HepG2 (cell line): ENCODE measurements at regions not wholly inside any gene's neighbourhood (a gene's known extent, or its start where the extent isn't known, plus 50 kb on each side); places are given as distances from the start of the nearest gene placed in this dataset.

Experiments used
- ATAC-seq: fragments of 200-7000 bp; cut with Tn5 transposase; 3 replicates; pipeline ENCODE4 v1.9.1; 2020; ENCODE audit warnings: mild to moderate bottlenecking, moderate library complexity
- BruUV-seq: library from RNA; stranded (reverse); fragments of 400-500 nt; replicated peaks from 2 replicates; lab custom pipeline; 2021; lab: Mats Ljungman, UMichigan
- CTCF ChIA-PET: fragments of 300-600 bp; formaldehyde crosslinking; extraction: SDS; loops from one replicate; lab custom pipeline; 2021; ENCODE audit warnings: low total read pairs, inconsistent platforms, low intra/inter-chr PET ratio; lab: Yijun Ruan, JAX
- POLR2A ChIA-PET: fragments of 350-600 bp; sonication (Branson Sonifier 250); formaldehyde crosslinking; loops from one replicate; lab custom pipeline; 2020; ENCODE audit warnings: antibody characterized with exemption, inconsistent platforms; lab: Yijun Ruan, JAX
- DNase-seq: peaks from one replicate; pipeline ENCODE4 v3.0.0-alpha.2; 2015; ENCODE audit warnings: low spot score
- FAIRE-seq: peaks from 3 replicates; lab custom pipeline; 2011; peaks lifted over from hg19 to GRCh38; lab: Jason Lieb, UNC
- H2AFZ ChIP-seq: one replicate; pipeline ENCODE4 v1.6.1; 2011; ENCODE audit warnings: low read length, inconsistent platforms
- H3K27ac ChIP-seq: fragments of 300-600 bp; 3 replicates; pipeline ENCODE4 v1.8.0; 2011; ENCODE audit warnings: mixed run types, mild to moderate bottlenecking, mixed read lengths, low read length, inconsistent platforms; ENCODE audit not compliant: insufficient read depth; ENCODE audit errors: extremely low read length
- H3K27me3 ChIP-seq, 2 experiments: fragments of 200-600 bp in 1 of 2; 2 replicates in 1 of 2; 3 replicates in 1 of 2; pipeline versions ENCODE4 v1.6.0 to v1.8.0; 2011; ENCODE audit warnings: low read length in 2 of 2, mild to moderate bottlenecking in 2 of 2, moderate library complexity in 2 of 2, inconsistent platforms in 1 of 2; ENCODE audit not compliant: insufficient read depth in 2 of 2, control insufficient read depth in 1 of 2
- H3K36me3 ChIP-seq, 2 experiments: fragments of 200-600 bp in 1 of 2; replicated peaks in 1 of 2; 2 replicates in 1 of 2; 3 replicates in 1 of 2; pipeline versions ENCODE4 v1.5.1 to v1.8.0; 2011; ENCODE audit warnings: low read length in 2 of 2, inconsistent platforms in 1 of 2; ENCODE audit not compliant: insufficient read depth in 2 of 2, control insufficient read depth in 1 of 2
- H3K4me1 ChIP-seq: 2 replicates; pipeline ENCODE4 v1.5.1; 2012; ENCODE audit warnings: low read length, inconsistent platforms; ENCODE audit not compliant: insufficient read depth
- H3K4me2 ChIP-seq: 2 replicates; pipeline ENCODE4 v1.6.0; 2011; ENCODE audit warnings: low read depth, low read length, inconsistent platforms
- H3K4me3 ChIP-seq, 3 experiments: fragments of 200-600 bp in 1 of 3; sonication (generic), shearing (Covaris generic) in 1 of 3; replicated peaks in 1 of 3; 2 replicates each; pipeline ENCODE4 v1.5.1; 2011 to 2016; ENCODE audit warnings: low read length in 3 of 3, inconsistent platforms in 2 of 3, low read depth in 2 of 3, mild to moderate bottlenecking in 2 of 3, control low read depth in 1 of 3, mixed read lengths in 1 of 3; ENCODE audit not compliant: insufficient read depth in 1 of 3
- H3K79me2 ChIP-seq: one replicate; pipeline ENCODE4 v1.6.1; 2011; ENCODE audit warnings: low read length, inconsistent platforms; ENCODE audit not compliant: insufficient read depth
- H3K9ac ChIP-seq: 2 replicates; pipeline ENCODE4 v1.6.0; 2011; ENCODE audit warnings: mild to moderate bottlenecking, low read depth, low read length, inconsistent platforms; ENCODE audit not compliant: insufficient read depth
- H3K9me3 ChIP-seq: 2 replicates; pipeline ENCODE4 v1.5.1; 2012; ENCODE audit warnings: mild to moderate bottlenecking, low read length
- H4K20me1 ChIP-seq: 2 replicates; pipeline ENCODE4 v1.6.0; 2011; ENCODE audit warnings: inconsistent platforms, mild to moderate bottlenecking, low read length, moderate library complexity; ENCODE audit not compliant: insufficient read depth
- MTF2 ChIP-seq: sonication (generic); formaldehyde crosslinking; IDR thresholded peaks from 2 replicates; pipeline ENCODE4 v1.5.0; 2020; ENCODE audit warnings: missing genetic modification reagents, borderline replicate concordance
- PHF8 ChIP-seq: sonication (generic); formaldehyde crosslinking; IDR thresholded peaks from 2 replicates; pipeline ENCODE4 v1.5.0; 2020; ENCODE audit warnings: missing genetic modification reagents
- RBM39 ChIP-seq: fragments of 200-400 bp; formaldehyde crosslinking; IDR thresholded peaks from one replicate; pipeline ENCODE4 v1.6.1; 2018; ENCODE audit warnings: antibody characterized with exemption, mild to moderate bottlenecking, low read depth, low read length; ENCODE audit not compliant: poor library complexity, severe bottlenecking
- SOX5 ChIP-seq: IDR thresholded peaks from 2 replicates; pipeline ENCODE4 v1.6.1; 2016; ENCODE audit warnings: borderline replicate concordance
- SRSF1 ChIP-seq: fragments of 200-400 bp; formaldehyde crosslinking; optimal IDR thresholded peaks from 2 replicates; pipeline ENCODE3; 2017; ENCODE audit warnings: mild to moderate bottlenecking, low read depth, low read length, moderate library complexity
- TAF15 ChIP-seq: fragments of 200-400 bp; formaldehyde crosslinking; IDR thresholded peaks from one replicate; pipeline ENCODE4 v1.6.1; 2018; ENCODE audit warnings: mild to moderate bottlenecking, low read depth, low read length; ENCODE audit not compliant: poor library complexity, severe bottlenecking
- TRIM24 ChIP-seq: sonication (generic); formaldehyde crosslinking; IDR thresholded peaks from 2 replicates; pipeline ENCODE4 v1.8.0; 2022; ENCODE audit warnings: mild to moderate bottlenecking, missing genetic modification reagents
- ZFP90 ChIP-seq: sonication (generic); formaldehyde crosslinking; IDR thresholded peaks from 2 replicates; pipeline ENCODE4 v1.8.0; 2022; ENCODE audit warnings: missing genetic modification reagents, mild to moderate bottlenecking, inconsistent platforms, borderline replicate concordance
- ZNF207 ChIP-seq: fragments of 450-650 bp; IDR thresholded peaks from 2 replicates; pipeline ENCODE4 v1.6.1; 2016; ENCODE audit warnings: antibody characterized with exemption, borderline replicate concordance
- ZNF296 ChIP-seq: sonication (generic); formaldehyde crosslinking; conservative IDR thresholded peaks from 2 replicates; pipeline ENCODE4 v1.5.0; 2020; ENCODE audit warnings: mild to moderate bottlenecking, missing genetic modification reagents
- whole genome bisulfite sequencing: methylation state at CpG from one replicate; pipeline ENCODE4 v1.1.6; 2017; ENCODE audit warnings: low lambda C conversion rate; 5-methylcytosine and 5-hydroxymethylcytosine counted together
- in situ Hi-C: cut with HindIII; loops from 2 replicates; pipeline ENCODE4 v1.10.0; 2017; ENCODE audit warnings: low pct_unique_long_range_greater_than_20kb; ENCODE audit not compliant: extremely low pct_ligation_motif_present
- intact Hi-C: fragments of 100-400 bp; cut with micrococcal nuclease; formaldehyde crosslinking; loops from one replicate; pipeline ENCODE4 v1.10.0; 2022; ENCODE audit not compliant: unreplicated experiment
- TF ChIP-seq, protein P1 (sequence below): sonication (generic); formaldehyde crosslinking; IDR thresholded peaks from 2 replicates; pipeline ENCODE4 v1.4.0; 2020; ENCODE audit warnings: mild to moderate bottlenecking, missing genetic modification reagents, borderline replicate concordance
- TF ChIP-seq, protein P2 (sequence below): sonication (generic); formaldehyde crosslinking; conservative IDR thresholded peaks from 2 replicates; pipeline ENCODE4 v1.4.0; 2020; ENCODE audit warnings: missing genetic modification reagents
- TF ChIP-seq, protein P3 (sequence below): sonication (generic); formaldehyde crosslinking; IDR thresholded peaks from 2 replicates; pipeline ENCODE4 v1.4.0; 2020; ENCODE audit warnings: missing genetic modification reagents
- TF ChIP-seq, protein P4 (sequence below): IDR thresholded peaks from 2 replicates; pipeline ENCODE4 v1.6.1; 2018; ENCODE audit warnings: missing genetic modification reagents

DNA sequence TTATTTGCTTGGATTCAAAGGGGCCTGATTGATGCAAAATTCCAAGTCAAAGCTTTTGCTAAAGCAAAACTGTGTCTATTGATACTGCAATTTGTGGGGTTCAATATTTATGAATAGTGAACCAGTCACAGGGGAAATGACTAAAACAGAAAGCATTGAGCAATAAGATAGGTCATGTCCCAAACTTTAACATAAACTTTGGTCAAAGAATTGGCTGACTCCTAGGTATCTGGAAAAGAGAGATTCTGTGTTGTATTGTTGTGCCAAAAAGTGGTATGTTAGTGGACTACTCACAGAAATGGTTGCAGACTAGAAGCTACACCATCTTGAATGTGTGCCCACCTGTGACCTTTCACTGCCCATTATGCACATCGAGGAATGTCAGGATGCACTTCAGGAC is 585.5 kb upstream of the RGMB start:
- no peak overlapping the region for H3K27ac ChIP-seq
- no peak overlapping the region for H3K4me3 ChIP-seq
- H4K20me1 ChIP-seq = no peaks in the 10 kb centered on the region
- no peak overlapping the region for H2AFZ ChIP-seq
- intact Hi-C loops (no loop called here), in situ Hi-C loops (no loop called here)
- no peak overlapping the region for H3K9ac ChIP-seq
- WGBS = 0% methylated on average over 1 of the region's 1 CpG
- ATAC-seq = no peak
- H3K27me3 ChIP-seq = no peaks in the 10 kb centered on the region
- FAIRE-seq = no peak
- H3K4me1 ChIP-seq = no peaks in the 10 kb centered on the region
- H3K36me3 ChIP-seq = no peaks in the 10 kb centered on the region
- no peak for DNase-seq
- no peak overlapping the region for H3K4me2 ChIP-seq
- peaks cover 6% of the 10 kb centered on the region; the same call in 1 of the 2 replicates for H3K9me3 ChIP-seq
- CTCF ChIA-PET = no interaction called here
- BruUV-seq = no TSS peak
- no peaks in the 10 kb centered on the region for H3K79me2 ChIP-seq
- POLR2A ChIA-PET = no interaction called here
- no peak for TF ChIP-seq MTF2
- TF ChIP-seq ZNF296 = no peak
- TF ChIP-seq ZFP90 (CRISPR knock-in tag) = no peak
- TF ChIP-seq SOX5 (CRISPR knock-in tag) = no peak
- no peak for TF ChIP-seq RBM39
- TF ChIP-seq ZNF207 = no peak
- no peak for TF ChIP-seq TRIM24 (CRISPR knock-in tag)
- no peak for TF ChIP-seq TAF15
- no peak for TF ChIP-seq SRSF1
- TF ChIP-seq, protein P1, sequence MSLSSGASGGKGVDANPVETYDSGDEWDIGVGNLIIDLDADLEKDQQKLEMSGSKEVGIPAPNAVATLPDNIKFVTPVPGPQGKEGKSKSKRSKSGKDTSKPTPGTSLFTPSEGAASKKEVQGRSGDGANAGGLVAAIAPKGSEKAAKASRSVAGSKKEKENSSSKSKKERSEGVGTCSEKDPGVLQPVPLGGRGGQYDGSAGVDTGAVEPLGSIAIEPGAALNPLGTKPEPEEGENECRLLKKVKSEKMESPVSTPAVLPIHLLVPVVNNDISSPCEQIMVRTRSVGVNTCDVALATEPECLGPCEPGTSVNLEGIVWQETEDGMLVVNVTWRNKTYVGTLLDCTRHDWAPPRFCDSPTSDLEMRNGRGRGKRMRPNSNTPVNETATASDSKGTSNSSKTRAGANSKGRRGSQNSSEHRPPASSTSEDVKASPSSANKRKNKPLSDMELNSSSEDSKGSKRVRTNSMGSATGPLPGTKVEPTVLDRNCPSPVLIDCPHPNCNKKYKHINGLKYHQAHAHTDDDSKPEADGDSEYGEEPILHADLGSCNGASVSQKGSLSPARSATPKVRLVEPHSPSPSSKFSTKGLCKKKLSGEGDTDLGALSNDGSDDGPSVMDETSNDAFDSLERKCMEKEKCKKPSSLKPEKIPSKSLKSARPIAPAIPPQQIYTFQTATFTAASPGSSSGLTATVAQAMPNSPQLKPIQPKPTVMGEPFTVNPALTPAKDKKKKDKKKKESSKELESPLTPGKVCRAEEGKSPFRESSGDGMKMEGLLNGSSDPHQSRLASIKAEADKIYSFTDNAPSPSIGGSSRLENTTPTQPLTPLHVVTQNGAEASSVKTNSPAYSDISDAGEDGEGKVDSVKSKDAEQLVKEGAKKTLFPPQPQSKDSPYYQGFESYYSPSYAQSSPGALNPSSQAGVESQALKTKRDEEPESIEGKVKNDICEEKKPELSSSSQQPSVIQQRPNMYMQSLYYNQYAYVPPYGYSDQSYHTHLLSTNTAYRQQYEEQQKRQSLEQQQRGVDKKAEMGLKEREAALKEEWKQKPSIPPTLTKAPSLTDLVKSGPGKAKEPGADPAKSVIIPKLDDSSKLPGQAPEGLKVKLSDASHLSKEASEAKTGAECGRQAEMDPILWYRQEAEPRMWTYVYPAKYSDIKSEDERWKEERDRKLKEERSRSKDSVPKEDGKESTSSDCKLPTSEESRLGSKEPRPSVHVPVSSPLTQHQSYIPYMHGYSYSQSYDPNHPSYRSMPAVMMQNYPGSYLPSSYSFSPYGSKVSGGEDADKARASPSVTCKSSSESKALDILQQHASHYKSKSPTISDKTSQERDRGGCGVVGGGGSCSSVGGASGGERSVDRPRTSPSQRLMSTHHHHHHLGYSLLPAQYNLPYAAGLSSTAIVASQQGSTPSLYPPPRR = no peak
- TF ChIP-seq, protein P2, sequence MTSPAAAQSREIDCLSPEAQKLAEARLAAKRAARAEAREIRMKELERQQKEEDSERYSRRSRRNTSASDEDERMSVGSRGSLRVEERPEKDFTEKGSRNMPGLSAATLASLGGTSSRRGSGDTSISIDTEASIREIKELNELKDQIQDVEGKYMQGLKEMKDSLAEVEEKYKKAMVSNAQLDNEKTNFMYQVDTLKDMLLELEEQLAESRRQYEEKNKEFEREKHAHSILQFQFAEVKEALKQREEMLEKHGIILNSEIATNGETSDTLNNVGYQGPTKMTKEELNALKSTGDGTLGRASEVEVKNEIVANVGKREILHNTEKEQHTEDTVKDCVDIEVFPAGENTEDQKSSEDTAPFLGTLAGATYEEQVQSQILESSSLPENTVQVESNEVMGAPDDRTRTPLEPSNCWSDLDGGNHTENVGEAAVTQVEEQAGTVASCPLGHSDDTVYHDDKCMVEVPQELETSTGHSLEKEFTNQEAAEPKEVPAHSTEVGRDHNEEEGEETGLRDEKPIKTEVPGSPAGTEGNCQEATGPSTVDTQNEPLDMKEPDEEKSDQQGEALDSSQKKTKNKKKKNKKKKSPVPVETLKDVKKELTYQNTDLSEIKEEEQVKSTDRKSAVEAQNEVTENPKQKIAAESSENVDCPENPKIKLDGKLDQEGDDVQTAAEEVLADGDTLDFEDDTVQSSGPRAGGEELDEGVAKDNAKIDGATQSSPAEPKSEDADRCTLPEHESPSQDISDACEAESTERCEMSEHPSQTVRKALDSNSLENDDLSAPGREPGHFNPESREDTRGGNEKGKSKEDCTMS (CRISPR knock-in tag) = no peak
- no peak for TF ChIP-seq PHF8
- TF ChIP-seq, protein P3, sequence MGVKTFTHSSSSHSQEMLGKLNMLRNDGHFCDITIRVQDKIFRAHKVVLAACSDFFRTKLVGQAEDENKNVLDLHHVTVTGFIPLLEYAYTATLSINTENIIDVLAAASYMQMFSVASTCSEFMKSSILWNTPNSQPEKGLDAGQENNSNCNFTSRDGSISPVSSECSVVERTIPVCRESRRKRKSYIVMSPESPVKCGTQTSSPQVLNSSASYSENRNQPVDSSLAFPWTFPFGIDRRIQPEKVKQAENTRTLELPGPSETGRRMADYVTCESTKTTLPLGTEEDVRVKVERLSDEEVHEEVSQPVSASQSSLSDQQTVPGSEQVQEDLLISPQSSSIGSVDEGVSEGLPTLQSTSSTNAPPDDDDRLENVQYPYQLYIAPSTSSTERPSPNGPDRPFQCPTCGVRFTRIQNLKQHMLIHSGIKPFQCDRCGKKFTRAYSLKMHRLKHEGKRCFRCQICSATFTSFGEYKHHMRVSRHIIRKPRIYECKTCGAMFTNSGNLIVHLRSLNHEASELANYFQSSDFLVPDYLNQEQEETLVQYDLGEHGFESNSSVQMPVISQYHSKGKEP = no peak
- TF ChIP-seq, protein P4, sequence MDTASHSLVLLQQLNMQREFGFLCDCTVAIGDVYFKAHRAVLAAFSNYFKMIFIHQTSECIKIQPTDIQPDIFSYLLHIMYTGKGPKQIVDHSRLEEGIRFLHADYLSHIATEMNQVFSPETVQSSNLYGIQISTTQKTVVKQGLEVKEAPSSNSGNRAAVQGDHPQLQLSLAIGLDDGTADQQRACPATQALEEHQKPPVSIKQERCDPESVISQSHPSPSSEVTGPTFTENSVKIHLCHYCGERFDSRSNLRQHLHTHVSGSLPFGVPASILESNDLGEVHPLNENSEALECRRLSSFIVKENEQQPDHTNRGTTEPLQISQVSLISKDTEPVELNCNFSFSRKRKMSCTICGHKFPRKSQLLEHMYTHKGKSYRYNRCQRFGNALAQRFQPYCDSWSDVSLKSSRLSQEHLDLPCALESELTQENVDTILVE (CRISPR knock-in tag) = no peak
